IMR-90 (cell line): ENCODE measurements at regions not wholly inside any gene's neighbourhood (a gene's known extent, or its start where the extent isn't known, plus 50 kb on each side); places are given as distances from the start of the nearest gene placed in this dataset.

ENCODE experiments used
- ATAC-seq: fragments of 200-7000 bp; cut with Tn5 transposase; 2 replicates; pipeline ENCODE4 v1.9.1; 2020; ENCODE audit warnings: low read depth, mild to moderate bottlenecking, moderate library complexity
- BruUV-seq: library from RNA; stranded (reverse); fragments of 400-500 nt; replicated peaks from 2 replicates; lab custom pipeline; 2021; lab: Mats Ljungman, UMichigan
- CTCF ChIA-PET: fragments of 300-600 bp; formaldehyde crosslinking; extraction: SDS; loops from one replicate; lab custom pipeline; 2021; ENCODE audit warnings: antibody characterized with exemption; lab: Yijun Ruan, JAX
- POLR2A ChIA-PET: fragments of 300-600 bp; sonication (Branson Sonifier 250); formaldehyde crosslinking; loops from one replicate; lab custom pipeline; 2022; ENCODE audit warnings: antibody characterized with exemption; ENCODE audit not compliant: unreplicated experiment; lab: Charles Lee
- DNase-seq: peaks from one replicate; pipeline ENCODE4 v3.0.0; 2013
- H2AFZ ChIP-seq: replicated peaks from 2 replicates; pipeline ENCODE3; 2013; ENCODE audit warnings: low read length, mild to moderate bottlenecking; ENCODE audit not compliant: poor library complexity
- H2AK5ac ChIP-seq: 2 replicates; pipeline ENCODE4 v1.6.1; 2013; ENCODE audit warnings: low read depth, low read length, inconsistent platforms
- H2AK9ac ChIP-seq: replicated peaks from 2 replicates; pipeline ENCODE3; 2013; ENCODE audit warnings: mild to moderate bottlenecking, low read depth, low read length, moderate library complexity; ENCODE audit not compliant: poor library complexity
- H2BK120ac ChIP-seq: 2 replicates; pipeline ENCODE4 v1.6.1; 2013; ENCODE audit warnings: low read depth, low read length, inconsistent platforms
- H2BK15ac ChIP-seq: 3 replicates; pipeline ENCODE4 v1.6.1; 2013; ENCODE audit warnings: low read depth, low read length, inconsistent platforms
- H2BK20ac ChIP-seq: 2 replicates; pipeline ENCODE4 v1.6.1; 2013; ENCODE audit warnings: low read depth, mild to moderate bottlenecking, inconsistent platforms, low read length, moderate library complexity
- H2BK5ac ChIP-seq: 2 replicates; pipeline ENCODE4 v1.6.1; 2013; ENCODE audit warnings: mild to moderate bottlenecking, low read depth, low read length, inconsistent platforms; ENCODE audit not compliant: poor library complexity, severe bottlenecking
- H3K14ac ChIP-seq: replicated peaks from 2 replicates; pipeline ENCODE4 v1.6.1; 2013; ENCODE audit warnings: low read depth, low read length, inconsistent platforms
- H3K18ac ChIP-seq: 2 replicates; pipeline ENCODE4 v1.6.1; 2013; ENCODE audit warnings: low read depth, low read length, control low read depth
- H3K23ac ChIP-seq: 2 replicates; pipeline ENCODE4 v1.6.1; 2013; ENCODE audit warnings: low read depth, low read length, inconsistent platforms
- H3K27ac ChIP-seq: 2 replicates; pipeline ENCODE4 v1.5.1; 2013; ENCODE audit warnings: mild to moderate bottlenecking, control low read depth, low read length; ENCODE audit not compliant: insufficient read depth
- H3K27me3 ChIP-seq: 2 replicates; pipeline ENCODE4 v1.6.1; 2013; ENCODE audit warnings: low read length; ENCODE audit not compliant: control insufficient read depth, insufficient read depth
- H3K36me3 ChIP-seq: 2 replicates; pipeline ENCODE4 v1.6.1; 2013; ENCODE audit warnings: low read length, mixed read lengths; ENCODE audit not compliant: control insufficient read depth, insufficient read depth
- H3K4ac ChIP-seq: 2 replicates; pipeline ENCODE4 v1.6.1; 2013; ENCODE audit warnings: low read depth, low read length, inconsistent platforms
- H3K4me1 ChIP-seq: 2 replicates; pipeline ENCODE4 v1.6.1; 2013; ENCODE audit warnings: low read length, mixed read lengths; ENCODE audit not compliant: control insufficient read depth, insufficient read depth
- H3K4me2 ChIP-seq: 2 replicates; pipeline ENCODE4 v1.6.1; 2013; ENCODE audit warnings: low read depth, mild to moderate bottlenecking, control low read depth, low read length, moderate library complexity
- H3K4me3 ChIP-seq: 2 replicates; pipeline ENCODE4 v1.5.1; 2013; ENCODE audit warnings: low read depth, mild to moderate bottlenecking, control low read depth, low read length, moderate library complexity; ENCODE audit not compliant: insufficient read depth
- H3K56ac ChIP-seq: 2 replicates; pipeline ENCODE4 v1.6.1; 2013; ENCODE audit warnings: low read length, inconsistent platforms; ENCODE audit not compliant: insufficient read depth; ENCODE audit errors: extremely low read depth
- H3K79me1 ChIP-seq, 2 experiments: 2 replicates each; pipeline ENCODE4 v1.6.1; 2013; ENCODE audit warnings: low read length in 2 of 2, inconsistent platforms in 1 of 2, low read depth in 1 of 2
- H3K9ac ChIP-seq: 2 replicates; pipeline ENCODE4 v1.6.1; 2013; ENCODE audit warnings: low read depth, low read length, control low read depth
- H3K9me1 ChIP-seq: 2 replicates; pipeline ENCODE4 v1.6.1; 2013; ENCODE audit warnings: low read length, inconsistent platforms; ENCODE audit not compliant: insufficient read depth
- H3K9me3 ChIP-seq: 2 replicates; pipeline ENCODE4 v1.6.1; 2013; ENCODE audit warnings: low read length; ENCODE audit not compliant: control insufficient read depth, insufficient read depth
- H4K20me1 ChIP-seq: 2 replicates; pipeline ENCODE4 v1.6.1; 2013; ENCODE audit warnings: low read length, inconsistent platforms; ENCODE audit not compliant: insufficient read depth
- H4K5ac ChIP-seq: 2 replicates; pipeline ENCODE4 v1.6.1; 2013; ENCODE audit warnings: mild to moderate bottlenecking, low read depth, low read length, control low read depth
- H4K8ac ChIP-seq, 2 experiments: 2 replicates each; pipeline ENCODE4 v1.6.1; 2013; ENCODE audit warnings: low read depth in 2 of 2, low read length in 2 of 2, control low read depth in 1 of 2, inconsistent platforms in 1 of 2
- H4K91ac ChIP-seq: 2 replicates; pipeline ENCODE4 v1.6.1; 2013; ENCODE audit warnings: low read depth, low read length, inconsistent platforms; ENCODE audit not compliant: insufficient read depth
- MAFK ChIP-seq: IDR thresholded peaks from 2 replicates; pipeline ENCODE4 v1.6.1; 2012; ENCODE audit warnings: low read depth, low read length, improper control_type of control experiment
- WGBS, 2 experiments: methylation state at CpG; one replicate each; pipeline versions ENCODE4 v1.1.5 to v1.1.7; 2013; ENCODE audit warnings: missing lambda C conversion rate in 2 of 2; ENCODE audit not compliant: insufficient read length in 1 of 2; ENCODE audit errors: extremely low coverage in 2 of 2; 5-methylcytosine and 5-hydroxymethylcytosine counted together
- dilution Hi-C: fragments of 300-500 bp; cut with HindIII; formaldehyde crosslinking; loops from one replicate; pipeline ENCODE4 v1.14.3; 2018; ENCODE audit warnings: low sequenced_read_pairs; ENCODE audit not compliant: unreplicated experiment
- in situ Hi-C: fragments of 300-500 bp; cut with MboI; formaldehyde crosslinking; loops from 3 replicates; pipeline ENCODE4 v1.14.3; 2019; ENCODE audit warnings: low sequenced_read_pairs, inconsistent platforms, mixed read lengths
- intact Hi-C: fragments of 100-400 bp; cut with micrococcal nuclease; formaldehyde crosslinking; loops from 2 replicates; pipeline ENCODE4 v1.10.0; 2022
- TF ChIP-seq, protein P1 (sequence below): conservative IDR thresholded peaks from 2 replicates; pipeline ENCODE4 v1.5.1; 2012; ENCODE audit warnings: mild to moderate bottlenecking, low read depth, low read length, improper control_type of control experiment

DNA sequence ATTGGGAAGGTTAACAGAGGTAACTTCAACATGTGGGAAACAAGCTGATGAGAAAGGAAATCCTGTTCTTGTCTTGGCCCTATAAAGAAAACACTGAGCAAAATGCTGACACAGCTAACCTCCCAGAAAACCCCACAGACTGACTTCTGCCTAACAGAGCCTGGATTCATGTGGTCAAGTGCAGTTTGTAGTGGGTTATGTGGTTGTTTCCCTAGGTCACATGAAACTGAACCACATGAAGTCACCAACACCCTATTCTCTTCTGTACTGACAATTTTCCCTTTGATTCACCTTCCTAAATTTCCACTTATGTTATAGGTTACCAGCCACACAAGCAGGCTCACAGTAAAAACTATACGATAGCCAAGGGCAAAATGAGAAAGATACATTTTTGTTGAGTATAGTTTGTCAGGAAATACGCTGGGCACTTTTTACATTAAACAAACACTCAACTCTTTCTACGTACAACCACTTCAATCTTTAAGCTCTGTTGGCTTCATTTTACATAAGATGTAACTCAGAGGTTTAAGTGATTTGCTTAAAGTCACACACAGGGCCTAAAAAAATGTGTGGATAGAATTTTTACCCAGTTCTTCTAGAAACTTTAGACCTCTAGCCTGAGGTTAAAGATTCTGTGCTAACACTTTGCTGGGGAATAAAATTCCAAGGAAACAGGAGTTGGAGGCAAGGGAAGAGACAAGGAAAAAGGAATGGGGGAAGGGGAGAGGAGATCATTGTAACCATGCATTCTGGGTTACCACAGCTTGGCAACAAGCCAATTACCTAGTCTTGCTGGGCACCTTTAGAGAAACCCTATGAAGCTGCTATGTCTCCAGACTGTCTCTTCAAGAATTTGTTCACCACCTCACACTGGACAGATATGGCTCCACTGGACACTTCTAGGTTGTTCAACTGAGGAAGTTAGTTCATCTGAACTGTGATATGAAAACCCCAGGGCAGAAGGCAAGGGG is 601.6 kb upstream of the USP24 start:
- Histone ChIP-seq H2BK5ac (peak overlapping the region; percentile 25), H3K4me1 (peaks cover 14% of the 10 kb centered on the region), H3K27ac (peak overlapping the region; percentile 85; the same call in 1 of the 2 replicates), H2BK15ac (peak overlapping the region; percentile 84), H3K36me3 (no peaks in the 10 kb centered on the region), H2AK5ac (no peak overlapping the region), H4K8ac (peak overlapping the region in 1 of 2 experiments; percentile 7; a peak in 1 of 4 replicates), H3K9me3 (no peaks in the 10 kb centered on the region), H2BK120ac (peak overlapping the region; percentile 68), H4K20me1 (no peaks in the 10 kb centered on the region), H2AFZ (no peak overlapping the region), H3K4me3 (no peak overlapping the region), H3K14ac (peak overlapping the region; percentile 71; the same call in 1 of the 2 replicates), H3K79me1 (no peaks in the 10 kb centered on the region), H3K4ac (peak overlapping the region; percentile 41), H2AK9ac (no peak overlapping the region), H2BK20ac (peak overlapping the region; percentile 39), H3K18ac (peak overlapping the region; percentile 86), H3K9ac (no peak overlapping the region), H3K56ac (no peak overlapping the region), H4K91ac (peak overlapping the region; percentile 23; the same call in 1 of the 2 replicates), H4K5ac (peak overlapping the region; percentile 84), H3K4me2 (no peak overlapping the region), H3K27me3 (no peaks in the 10 kb centered on the region), H3K9me1 (0 out of 2 replicates have a peak, but pooled peaks cover 6% of the 10 kb centered on the region), H3K23ac (peak overlapping the region; percentile 67; the same call in 1 of the 2 replicates)
- DNase-seq (peak; percentile 37), ATAC-seq (peak; percentile 18; the same call in 1 of the 2 replicates)
- in situ Hi-C loops (no loop called here), dilution Hi-C loops (no loop called here), intact Hi-C loops (no loop called here)
- ChIA-PET POLR2A (no interaction called here), CTCF (interaction anchor here (0.6 kb wide), 1 partner anchor 75 kb away, joined by 4 read pairs; no protein-coding TSS in a partner anchor)
- BruUV-seq: no TSS peak
- WGBS, 2 experiments: no CpG with 5 or more reads among the region's 3 CpGs
- TF ChIP-seq MAFK: peak; percentile 91
- TF ChIP-seq, protein P1, sequence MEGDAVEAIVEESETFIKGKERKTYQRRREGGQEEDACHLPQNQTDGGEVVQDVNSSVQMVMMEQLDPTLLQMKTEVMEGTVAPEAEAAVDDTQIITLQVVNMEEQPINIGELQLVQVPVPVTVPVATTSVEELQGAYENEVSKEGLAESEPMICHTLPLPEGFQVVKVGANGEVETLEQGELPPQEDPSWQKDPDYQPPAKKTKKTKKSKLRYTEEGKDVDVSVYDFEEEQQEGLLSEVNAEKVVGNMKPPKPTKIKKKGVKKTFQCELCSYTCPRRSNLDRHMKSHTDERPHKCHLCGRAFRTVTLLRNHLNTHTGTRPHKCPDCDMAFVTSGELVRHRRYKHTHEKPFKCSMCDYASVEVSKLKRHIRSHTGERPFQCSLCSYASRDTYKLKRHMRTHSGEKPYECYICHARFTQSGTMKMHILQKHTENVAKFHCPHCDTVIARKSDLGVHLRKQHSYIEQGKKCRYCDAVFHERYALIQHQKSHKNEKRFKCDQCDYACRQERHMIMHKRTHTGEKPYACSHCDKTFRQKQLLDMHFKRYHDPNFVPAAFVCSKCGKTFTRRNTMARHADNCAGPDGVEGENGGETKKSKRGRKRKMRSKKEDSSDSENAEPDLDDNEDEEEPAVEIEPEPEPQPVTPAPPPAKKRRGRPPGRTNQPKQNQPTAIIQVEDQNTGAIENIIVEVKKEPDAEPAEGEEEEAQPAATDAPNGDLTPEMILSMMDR: no peak
